ENCODE measurements at regions not wholly inside any gene's neighbourhood (a gene's known extent, or its start where the extent isn't known, plus 50 kb on each side); places are given as distances from the start of the nearest gene placed in this dataset.

DNA sequence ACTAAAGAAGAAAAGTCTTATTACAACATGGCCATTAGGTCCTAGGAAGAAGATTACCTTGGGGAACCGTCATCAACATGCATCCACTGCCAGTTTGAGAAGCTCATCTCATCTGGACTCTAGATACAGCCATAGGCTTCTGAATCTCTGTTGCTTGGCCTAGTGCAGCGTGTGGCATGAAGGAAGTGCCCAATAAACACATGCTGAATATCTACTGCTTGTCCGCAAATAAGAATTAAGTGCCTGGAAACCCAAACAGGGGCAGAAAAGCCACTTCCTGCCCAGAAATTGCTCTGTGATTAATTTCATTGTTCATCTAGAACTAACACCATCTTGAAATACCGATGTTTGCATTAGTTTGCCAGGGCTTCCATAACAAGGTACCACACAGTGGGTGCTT lies 241.1 kb upstream of the KLF3 start:
- DNase-seq (ENCODE audit: low read depth) = no peak

- no peak for DNase-seq (ENCODE audit: low read depth)
Observed at GRCh38 chr4:38424151-38424871, 239.7 kb upstream of the KLF3 start.

DNA sequence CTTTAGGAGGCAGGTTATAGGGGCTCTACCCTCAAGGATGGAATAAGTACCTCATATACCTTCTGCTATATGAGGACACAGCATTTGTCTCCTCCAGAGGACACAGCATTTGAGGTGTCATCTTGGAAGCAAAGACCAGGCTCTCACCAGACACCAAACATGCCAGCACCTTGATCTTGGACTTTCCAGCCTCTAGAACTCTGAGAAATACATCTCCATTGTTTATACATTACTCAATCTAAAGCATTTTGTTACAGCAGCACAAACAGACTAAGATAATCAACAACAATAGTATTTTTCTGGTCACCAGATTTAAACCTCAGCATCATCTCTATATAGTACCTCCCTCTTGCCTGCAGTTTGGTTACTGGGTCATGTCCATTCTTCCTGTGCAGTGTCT lies 237.5 kb upstream of the KLF3 start:
- DNase-seq (ENCODE audit: low read depth) = no peak

DNA sequence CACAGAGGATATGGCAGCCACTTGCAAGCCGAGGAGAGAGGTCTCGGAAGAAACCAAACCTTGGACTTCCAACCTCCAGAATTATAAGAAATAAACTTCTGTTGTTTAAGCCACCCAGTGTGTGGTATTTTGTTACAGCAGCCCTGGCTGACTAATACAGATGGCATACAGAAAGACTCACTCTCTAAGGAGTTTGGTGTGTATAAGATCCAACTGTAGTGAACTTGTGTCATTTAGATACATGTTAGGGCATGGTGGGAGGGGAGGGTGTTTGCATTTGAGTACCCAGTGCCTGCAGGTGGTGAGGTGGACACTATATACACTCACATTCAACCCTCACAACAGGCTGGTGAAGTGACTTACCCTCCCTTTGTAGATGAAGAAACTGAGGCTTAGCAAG lies 233.2 kb upstream of the KLF3 start:
- DNase-seq (ENCODE audit: low read depth) = no peak

DNA sequence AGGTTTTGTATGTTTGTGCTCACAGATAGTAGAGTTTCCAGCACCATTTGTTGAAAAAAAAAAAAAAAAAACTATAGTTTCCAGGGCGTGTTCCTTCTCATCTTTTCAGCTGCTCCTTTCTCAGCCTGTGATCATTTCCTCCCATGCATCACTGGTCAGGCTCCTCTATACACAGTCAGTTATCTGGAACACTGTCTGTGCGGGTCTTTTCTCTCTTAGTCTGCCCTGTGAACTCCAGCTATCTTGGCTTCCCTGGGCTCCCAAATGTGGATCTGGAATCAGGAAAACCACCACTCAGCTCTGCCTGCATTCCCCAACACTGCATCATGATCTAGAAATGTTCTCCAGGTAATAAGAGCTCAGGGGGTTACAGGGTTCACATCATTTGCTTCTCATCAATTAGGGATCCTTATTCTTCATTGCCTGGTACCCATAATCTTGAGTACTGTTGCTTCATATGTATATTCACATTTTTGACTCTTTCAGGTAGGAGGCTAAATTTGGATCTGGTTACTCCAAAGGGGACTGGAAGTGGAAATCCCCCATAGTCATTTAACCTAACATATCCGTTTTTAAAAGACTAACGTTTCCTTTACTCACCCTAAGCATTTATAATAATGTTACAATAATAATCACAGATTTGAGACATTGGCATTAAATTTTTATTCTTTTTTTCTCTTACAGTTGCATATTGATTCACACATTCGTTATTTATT lies 221.8 kb upstream of the KLF3 start:
- DNase-seq (ENCODE audit: low read depth) = no peak

- DNase-seq (ENCODE audit: low read depth) = no peak
Observed at GRCh38 chr4:38449506-38450174, 214.4 kb upstream of the KLF3 start.

DNA sequence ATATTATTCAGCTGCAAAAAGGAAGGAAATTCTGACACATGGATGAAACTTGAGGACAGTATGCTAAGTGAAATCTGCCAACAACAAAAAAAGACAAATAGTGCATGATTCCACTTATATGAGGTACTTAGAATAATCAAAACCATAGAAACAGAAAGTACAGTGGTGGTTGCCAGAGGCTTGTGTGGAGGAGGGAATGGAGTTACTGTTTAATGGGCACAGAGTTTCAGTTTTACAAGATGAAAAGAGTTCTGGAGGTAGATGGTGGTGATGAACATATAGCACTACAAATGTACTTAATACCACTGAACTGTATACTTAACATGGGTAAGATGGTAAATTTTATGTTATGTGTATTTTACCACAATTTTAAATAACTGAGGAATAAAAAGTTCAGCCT lies 212.0 kb upstream of the KLF3 start:
- DNase-seq (ENCODE audit: low read depth) = no peak

GRCh38 chr4:38452542-38452941 lies 211.5 kb upstream of the KLF3 start:
- DNase-seq (ENCODE audit: low read depth) = no peak

DNA sequence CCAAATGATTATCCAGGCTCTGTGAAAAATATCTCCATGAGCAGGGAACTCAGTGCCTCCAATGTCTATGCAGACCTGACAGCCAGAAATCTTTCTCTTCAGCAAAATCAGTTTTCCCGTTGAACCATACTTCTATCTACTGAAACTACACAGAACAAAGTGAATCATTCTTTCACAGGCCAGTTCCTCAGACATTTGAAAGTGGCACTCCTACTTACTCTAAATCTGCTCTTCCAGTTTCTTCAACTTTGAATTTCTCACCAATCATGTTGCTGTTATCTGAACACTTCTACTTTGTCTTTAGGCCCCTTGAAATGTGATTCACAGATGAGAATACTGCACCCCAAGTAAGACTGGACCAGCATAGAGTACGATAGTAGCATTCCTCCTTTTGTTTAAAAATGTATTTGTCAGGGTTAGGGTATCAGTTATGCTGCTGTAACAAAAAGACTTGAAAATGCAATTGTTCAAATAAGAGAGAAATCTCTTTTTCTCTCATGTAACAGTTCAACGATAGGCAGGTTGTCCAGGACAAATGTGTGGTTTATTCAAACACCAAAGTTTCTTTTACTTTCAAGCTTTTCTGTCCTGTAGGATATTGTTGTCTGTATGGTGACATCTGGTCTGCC lies 210.6 kb upstream of the KLF3 start:
- no peak for DNase-seq (ENCODE audit: low read depth)

- DNase-seq (ENCODE audit: low read depth) = no peak
Observed at GRCh38 chr4:38454284-38454683, 209.7 kb upstream of the KLF3 start.

DNA sequence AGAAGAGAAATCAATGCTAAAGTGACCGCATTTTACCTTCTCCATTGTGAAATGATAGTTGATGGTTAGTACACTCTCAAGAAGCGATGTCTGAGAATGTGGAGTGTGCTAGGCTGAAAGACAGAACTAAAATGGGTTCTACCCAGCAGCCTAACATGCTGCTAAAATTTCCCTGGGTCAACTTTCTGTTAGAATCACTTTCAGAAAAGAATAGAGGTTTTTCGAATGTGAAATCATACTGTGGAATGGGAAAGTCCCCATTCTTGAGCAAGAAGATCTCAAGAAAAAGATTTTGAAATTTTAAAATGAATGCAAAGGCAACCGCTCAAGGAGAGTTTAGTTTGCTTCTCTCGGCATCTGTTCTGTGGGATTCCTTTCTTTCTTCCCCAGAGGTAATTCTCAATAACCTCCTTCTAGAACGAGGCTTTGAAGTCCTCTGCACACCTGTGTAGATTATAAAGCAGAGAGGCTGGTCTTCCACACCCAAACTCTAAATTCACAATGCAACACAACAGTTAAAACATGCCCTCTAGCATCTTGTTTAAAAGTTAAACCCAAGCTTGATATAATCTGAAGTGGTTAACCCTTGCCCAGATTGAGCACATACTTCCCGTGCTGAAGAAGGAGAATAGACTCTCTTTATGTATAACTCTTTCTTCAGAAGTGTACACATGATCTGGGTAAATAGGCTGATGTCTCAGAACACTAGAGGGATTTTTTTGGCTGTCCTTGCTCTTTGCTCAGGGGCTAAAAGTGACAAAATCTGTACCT lies 208.7 kb upstream of the KLF3 start:
- no peak for DNase-seq (ENCODE audit: low read depth)

- no peak for DNase-seq (ENCODE audit: low read depth)
Observed at GRCh38 chr4:38456096-38456495, 207.9 kb upstream of the KLF3 start.

- DNase-seq (ENCODE audit: low read depth) = no peak
Observed at GRCh38 chr4:38461342-38461741, 202.7 kb upstream of the KLF3 start.

DNA sequence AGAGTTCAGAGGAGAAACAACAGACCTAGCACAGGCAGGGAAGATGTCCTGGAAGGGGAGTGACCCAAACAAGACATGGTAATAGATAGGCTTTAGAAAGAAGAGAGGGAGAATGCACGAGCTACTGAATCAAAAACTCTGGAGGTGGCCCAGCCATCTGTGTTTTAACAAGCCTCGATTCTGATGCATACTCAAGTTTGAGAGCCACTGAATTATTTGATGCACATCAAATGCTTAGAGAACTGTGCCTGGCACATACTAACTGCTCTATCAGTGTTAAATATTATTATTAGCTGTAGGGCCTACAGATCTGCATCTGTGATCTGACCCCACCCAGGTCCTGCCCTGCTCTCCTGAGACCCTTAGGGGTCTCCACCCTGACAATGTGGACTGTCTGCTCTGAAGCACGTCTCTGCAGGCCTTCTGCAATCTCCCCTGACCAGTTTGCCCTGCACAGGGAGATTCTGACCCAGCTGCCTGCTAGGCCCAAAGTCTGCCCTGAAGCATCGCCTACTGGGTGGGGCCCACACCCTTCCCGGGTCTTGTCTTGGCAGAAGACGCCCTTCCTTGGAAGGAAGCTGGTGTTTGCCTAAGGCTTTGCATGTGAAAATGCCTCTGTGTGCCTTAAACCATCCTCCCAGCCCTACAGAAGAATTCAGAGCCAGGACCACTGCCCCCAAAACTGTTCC lies 201.5 kb upstream of the KLF3 start:
- no peak for DNase-seq (ENCODE audit: low read depth)

- no peak for DNase-seq (ENCODE audit: low read depth)
Observed at GRCh38 chr4:38463268-38463958, 200.6 kb upstream of the KLF3 start.

- DNase-seq (ENCODE audit: low read depth) = no peak
Observed at GRCh38 chr4:38464328-38464727, 199.7 kb upstream of the KLF3 start.

DNA sequence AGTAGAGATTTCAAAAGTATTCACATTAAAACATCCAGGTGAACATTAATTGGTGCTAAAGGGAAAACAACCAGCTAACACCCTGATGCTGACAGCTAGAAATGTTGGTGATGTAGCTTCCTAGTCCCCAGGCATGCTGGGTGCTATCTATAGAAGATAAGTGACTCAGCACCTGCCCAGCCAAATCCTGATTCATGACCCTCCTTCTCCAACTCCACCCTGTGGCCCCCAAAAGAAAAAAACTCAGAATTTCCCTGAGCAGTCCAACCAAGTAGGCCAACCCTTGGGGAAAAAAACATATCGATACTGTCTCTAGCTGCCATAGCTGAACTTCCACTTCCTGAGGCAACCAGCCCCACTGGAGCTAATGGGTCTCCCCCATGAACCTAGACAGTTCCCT lies 197.6 kb upstream of the KLF3 start:
- DNase-seq (ENCODE audit: low read depth) = no peak

DNA sequence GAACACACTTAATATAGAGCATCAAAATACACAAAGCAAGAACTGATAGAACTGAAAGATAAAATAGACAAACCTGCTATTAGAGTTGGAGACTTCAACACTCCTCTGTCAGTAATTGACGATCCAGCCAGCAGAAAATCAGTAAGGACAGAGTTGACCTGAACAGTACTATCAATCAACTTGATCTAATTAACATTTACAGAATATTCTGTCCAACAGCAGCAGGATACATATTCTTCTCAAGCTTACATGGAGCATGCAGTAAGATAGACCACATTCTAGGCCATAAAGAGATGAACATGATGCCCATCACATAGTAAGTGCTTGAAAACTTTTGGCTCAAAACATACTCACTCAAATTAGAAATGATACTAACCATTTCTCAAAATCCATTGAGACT lies 196.7 kb upstream of the KLF3 start:
- DNase-seq (ENCODE audit: low read depth) = no peak

DNA sequence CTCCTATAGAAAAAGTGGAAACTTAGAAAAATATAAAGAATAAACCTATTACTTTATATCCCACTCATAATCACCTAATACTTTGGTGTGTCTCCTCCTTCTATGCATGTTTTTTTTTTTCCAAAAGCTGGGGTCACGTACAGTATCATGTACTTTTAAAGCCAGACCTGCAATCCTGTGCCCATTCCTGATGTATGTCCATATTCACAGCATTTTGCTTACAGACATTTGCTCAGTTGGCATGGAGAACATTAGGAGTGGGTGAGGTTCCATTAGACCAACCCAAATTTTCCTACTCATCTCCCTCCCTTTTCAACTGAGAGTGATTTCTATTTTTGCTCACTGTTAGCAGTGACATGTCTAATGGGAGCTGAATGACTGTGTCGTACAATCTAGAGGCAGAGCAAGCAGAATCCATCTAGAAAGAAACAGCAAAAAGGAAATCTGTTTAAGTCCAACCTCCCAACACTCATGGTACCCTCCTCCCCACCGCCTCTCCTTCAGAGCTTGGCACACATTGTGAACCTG lies 195.6 kb upstream of the KLF3 start:
- no peak for DNase-seq (ENCODE audit: low read depth)

- no peak for DNase-seq (ENCODE audit: low read depth)
Observed at GRCh38 chr4:38469410-38469809, 194.6 kb upstream of the KLF3 start.
